DMS79 treated with DMSO at 0.1 percent for 48 hours (cell line): ENCODE measurements at regions not wholly inside any gene's neighbourhood (a gene's known extent, or its start where the extent isn't known, plus 50 kb on each side); places are given as distances from the start of the nearest gene placed in this dataset.
A peak's percentile ranks its signal among the peaks of the same experiment; 100 is the strongest.

ENCODE experiments used
- DNase-seq: peaks from one replicate; lab custom pipeline; 2025; lab: John Stamatoyannopoulos, UW

DNA sequence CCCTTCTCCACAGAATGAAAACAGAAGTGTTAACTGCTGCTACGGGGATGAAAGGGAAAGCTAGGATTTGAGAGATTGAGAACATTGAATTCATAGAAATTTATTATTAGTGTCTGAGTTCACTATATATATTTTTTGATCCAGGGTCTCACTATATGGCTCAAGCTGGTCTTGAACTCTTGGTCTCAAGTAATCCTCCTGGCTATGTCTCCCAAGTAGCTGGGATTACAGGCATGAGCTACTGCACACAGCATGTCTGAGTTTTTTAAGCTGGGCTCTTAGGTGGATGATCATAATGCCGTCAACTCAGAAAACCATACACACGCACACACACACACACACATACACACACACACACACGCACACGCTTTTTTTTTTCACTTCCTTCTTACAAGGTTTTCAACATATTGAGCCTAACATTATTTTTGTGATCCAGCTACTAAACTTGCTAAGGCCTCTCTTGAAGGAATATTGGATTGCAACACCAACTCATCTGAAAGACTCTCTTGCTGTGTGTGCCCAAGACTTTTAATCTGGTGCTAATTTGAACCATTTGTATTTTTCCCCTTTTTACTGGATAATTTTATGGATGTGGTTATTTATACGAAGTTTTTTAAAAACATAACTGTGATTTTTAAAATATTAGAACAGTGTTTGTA, 1045.4 kb downstream of the DTWD2 start:
- DNase-seq = no peak

- no peak for DNase-seq
Measured at GRCh38 chr5:117893211-117893610, 1095.1 kb downstream of the DTWD2 start.

GRCh38 chr5:117892360-117892759, 1096.0 kb downstream of the DTWD2 start:
- DNase-seq = peak; percentile 31

- DNase-seq = no peak
Measured at GRCh38 chr5:117889596-117889995, 1098.8 kb downstream of the DTWD2 start.

DNA sequence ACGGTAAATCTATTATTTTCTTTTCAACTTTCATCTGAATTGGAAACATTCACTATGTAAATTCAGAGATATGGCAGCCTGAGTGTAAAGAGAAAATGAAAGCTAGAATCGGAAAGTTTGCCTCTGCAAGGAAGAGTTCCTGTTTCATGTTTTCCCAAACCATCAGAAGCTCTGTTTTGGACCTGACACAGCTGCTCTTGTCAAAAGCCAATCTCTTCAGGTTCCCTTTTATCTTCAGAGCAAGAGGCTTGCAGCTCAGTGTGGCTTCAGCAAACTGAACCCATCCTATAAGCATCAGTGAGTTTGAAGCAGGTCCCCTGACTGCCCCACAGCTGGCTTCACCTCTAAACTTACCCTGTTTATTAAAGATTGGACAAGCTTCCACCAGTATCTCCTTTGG, 1099.7 kb downstream of the DTWD2 start:
- no peak for DNase-seq

DNA sequence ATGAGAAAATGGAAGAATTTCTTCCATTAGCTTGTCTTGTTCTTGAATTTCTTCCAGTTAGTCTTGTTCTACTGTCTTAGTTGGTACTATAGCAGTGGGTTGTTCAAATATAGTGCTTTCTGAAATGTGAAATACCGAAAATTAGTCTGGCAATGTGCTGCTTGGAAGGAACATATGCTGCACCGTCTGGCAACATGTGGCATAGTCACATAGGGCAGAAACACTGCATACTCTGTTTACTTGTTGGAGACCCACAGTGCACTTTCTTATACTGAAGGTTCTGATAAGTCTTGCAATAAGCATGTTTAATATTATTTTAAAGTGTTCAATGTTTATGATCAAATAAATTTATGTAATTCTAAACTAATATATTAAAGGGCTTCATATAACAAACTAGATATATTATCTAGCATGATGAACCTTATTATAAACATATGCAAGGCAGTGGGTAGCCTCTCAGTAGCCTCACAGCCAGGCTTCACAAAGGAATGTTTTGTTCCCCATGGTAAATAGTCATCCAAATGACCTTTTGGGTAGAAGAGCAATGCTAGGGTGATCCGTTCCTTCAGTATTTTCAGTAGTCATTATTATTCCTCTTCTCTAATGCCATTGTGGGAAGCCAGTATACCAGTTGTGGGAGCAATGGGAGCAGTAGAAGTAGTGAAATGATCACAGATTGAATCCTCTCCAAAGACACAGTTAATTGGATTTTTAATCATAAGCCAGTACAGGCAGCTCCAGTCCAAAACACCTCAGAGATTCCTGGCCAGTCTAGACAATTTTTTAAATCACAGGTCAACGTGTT, 1106.7 kb downstream of the DTWD2 start:
- no peak for DNase-seq

DNA sequence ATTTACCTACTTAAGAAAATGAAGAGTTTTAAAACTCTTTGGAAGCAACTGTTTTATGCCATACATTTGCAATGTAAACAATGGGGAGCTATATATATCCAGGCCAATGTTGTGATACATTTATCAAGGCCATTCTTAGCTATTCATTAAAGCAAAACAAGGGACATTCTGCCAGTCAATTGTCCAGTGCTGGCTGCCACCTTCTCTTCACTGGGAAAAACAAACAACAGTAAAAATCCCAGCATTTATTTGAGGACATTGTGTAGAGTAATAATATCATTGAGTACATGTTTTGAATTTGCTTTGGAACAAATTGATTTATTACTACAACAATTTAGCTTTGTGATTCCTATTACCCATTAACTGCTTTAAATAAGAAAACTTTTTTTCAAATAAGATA, 1107.4 kb downstream of the DTWD2 start:
- DNase-seq = no peak

DNA sequence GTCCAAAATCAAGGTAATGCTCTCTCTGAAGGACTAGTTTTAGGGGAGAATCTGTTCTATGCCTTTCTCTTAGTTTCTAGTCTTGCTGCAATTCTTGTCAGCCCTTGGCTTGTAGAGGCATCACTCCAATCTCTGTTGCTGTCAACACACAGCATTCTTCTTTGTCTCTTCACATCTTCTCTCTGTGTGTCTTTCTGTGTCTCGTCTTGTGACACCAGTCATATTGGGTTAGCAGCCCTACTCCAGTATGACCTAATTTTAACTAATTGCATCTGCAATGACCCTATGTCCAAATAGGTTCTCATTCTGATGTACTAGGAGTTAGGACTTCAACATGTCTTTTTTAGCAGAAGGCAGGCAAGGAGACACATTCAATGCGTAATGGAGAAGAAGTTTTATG, 1110.6 kb downstream of the DTWD2 start:
- DNase-seq = no peak

- no peak for DNase-seq
Measured at GRCh38 chr5:117872798-117873368, 1115.5 kb downstream of the DTWD2 start.

DNA sequence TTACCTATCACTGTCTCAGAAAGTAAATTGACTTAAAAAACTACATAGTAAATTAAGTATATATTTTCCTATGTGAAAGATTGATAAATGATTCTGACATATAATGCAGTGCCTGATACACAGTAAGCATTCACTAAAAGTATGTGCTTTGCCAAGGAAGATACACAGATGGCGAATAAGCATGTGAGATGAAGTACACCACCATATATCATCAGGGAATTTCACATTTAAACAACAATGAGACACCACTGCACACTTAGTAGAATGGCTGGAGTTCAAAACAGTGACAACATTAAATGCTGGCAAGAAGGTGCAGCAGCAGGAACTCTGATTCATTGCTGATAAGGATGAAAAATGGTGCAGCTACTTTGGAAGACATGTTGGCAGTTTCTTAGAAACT, 1118.8 kb downstream of the DTWD2 start:
- no peak for DNase-seq

DNA sequence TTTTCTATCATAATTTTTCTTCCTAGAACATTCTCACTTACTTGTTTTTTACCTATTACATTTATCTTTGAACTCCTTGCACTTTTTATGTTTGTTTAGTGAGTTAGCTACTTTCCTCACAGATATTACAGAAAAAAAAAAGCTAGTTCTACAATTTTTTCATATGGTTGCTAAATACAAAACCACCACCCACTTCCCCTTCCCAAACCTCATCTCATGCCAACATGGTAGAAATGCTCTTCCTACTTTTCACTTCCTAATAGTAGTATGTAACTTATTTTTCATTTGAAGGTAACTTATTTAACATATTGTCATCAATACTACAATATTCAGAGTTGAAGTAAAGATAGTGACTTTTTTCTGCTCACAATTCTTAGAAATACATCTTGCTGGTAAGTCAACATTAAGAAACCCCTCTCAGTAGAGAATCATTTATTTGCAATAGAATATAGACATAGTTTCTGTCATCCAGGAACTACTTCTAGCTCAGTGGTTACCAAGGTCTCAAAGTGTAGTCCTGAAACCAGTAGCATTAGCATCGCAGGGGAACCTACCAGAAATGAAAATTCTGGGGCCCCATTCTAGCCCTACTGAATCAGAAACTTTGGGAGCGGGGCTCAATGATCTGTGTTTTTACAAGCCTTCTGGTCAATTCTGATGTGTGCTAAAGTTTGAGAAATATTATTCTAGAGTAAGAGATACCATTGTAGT, 1124.6 kb downstream of the DTWD2 start:
- DNase-seq = no peak

- DNase-seq = no peak
Measured at GRCh38 chr5:117860550-117860949, 1127.8 kb downstream of the DTWD2 start.

- no peak for DNase-seq
Measured at GRCh38 chr5:117859176-117859575, 1129.2 kb downstream of the DTWD2 start.

GRCh38 chr5:117856713-117857112, 1131.6 kb downstream of the DTWD2 start:
- no peak for DNase-seq

DNA sequence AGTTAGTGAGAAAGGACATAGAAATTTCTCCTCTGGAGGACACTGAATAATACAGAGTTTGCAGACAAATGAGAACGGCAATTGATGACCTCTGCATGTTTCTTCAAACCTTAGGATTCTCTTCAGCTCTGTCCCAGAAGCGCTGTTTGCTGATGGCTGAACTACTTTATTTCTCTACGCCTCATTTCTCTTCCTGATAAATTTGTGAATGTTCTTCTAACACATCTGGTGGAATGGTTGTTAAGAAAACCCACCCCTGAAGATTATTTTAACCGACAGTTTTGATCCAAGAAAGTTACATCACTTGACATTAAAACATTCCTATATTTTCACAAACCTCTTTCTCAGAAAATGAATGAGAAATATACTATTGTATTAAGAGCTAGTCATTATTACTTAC, 1150.6 kb downstream of the DTWD2 start:
- no peak for DNase-seq

GRCh38 chr5:117833691-117834090, 1154.7 kb downstream of the DTWD2 start:
- DNase-seq = no peak

DNA sequence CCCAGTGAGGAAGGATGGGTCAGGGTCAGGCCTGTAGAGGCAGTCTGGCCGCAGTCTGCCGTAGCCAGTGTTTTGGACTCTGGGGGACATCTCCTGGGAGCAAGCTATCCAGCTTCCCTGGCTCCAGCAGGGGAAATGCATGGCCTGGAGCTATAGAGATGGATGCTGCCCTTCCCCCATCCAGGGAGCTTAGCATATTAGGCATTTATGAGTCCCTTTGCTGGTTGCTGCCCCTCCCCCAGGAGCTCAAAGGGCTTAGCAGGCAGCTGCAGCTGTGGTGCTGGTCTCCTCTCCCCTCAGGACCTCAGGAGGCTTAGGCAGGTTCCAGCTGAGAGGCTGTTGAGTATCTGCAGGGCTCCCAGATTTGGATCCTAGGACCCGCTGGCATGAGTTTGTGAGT, 1158.7 kb downstream of the DTWD2 start:
- no peak for DNase-seq

- DNase-seq = no peak
Measured at GRCh38 chr5:117813850-117814249, 1174.5 kb downstream of the DTWD2 start.

GRCh38 chr5:117812861-117813260, 1175.5 kb downstream of the DTWD2 start:
- no peak for DNase-seq

DNA sequence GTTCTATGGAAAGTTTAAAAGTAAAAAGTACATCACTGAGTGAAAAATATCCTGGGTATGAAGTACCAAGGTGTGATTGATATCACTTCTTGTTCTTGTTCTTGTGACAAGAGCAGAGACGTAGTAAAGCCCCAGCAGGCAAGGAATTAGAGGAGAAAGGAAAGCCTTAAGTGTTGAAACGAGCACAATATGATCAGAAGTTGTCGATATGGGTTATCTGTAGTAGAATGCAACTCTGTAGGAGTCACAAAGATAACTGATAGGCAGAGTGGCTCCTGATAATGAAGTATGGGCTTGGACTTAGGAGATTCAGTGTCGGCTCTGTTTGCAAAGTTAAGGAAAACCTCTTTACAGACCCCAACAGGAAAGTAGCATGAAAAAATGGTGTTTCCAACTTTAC, 1179.1 kb downstream of the DTWD2 start:
- no peak for DNase-seq

- DNase-seq = no peak
Measured at GRCh38 chr5:117805058-117805457, 1183.3 kb downstream of the DTWD2 start.

DNA sequence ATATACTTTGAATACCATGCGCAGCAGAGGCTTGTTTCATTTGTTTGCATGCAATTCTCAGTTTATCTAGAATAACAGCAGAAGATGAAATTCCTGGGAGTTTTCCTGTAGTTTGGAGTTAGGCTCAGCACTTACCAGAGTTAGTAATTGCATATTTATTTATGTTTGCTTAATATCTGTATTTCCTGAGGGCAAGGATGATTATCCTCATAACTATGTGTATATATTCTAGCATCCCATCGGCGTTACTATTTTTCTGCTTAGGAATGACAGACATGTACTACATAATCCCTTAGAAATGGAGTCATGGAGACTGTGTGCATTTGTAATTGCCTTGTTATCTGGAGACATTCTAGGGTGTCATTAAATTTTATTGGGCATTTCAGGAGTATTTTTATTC, 1184.8 kb downstream of the DTWD2 start:
- no peak for DNase-seq

DNA sequence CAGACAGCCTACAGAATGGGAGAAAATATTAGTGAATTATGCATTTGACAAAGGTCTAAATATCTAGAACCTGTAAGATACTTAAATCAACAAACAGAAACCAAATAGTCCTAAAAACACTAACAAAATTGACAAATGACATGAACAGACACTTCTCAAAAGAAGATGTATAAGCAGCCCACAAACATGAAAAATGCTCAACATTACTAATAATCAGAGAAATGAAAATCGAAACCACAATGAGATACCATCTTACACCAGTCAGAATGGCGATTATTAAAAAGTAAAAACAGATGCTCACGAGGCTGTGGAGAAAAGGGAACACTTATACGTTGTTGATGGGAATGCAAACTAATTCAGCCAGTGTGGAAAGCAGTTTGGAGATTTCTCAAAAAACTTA, 1186.8 kb downstream of the DTWD2 start:
- DNase-seq = no peak
